ENCODE measurements at regions not wholly inside any gene's neighbourhood (a gene's known extent, or its start where the extent isn't known, plus 50 kb on each side); places are given as distances from the start of the nearest gene placed in this dataset.
"Not testable (repeated sequence)": the region's sequence is repeated elsewhere in the genome, so short reads cannot be mapped to it uniquely, and the experiment has no call there.

DNA sequence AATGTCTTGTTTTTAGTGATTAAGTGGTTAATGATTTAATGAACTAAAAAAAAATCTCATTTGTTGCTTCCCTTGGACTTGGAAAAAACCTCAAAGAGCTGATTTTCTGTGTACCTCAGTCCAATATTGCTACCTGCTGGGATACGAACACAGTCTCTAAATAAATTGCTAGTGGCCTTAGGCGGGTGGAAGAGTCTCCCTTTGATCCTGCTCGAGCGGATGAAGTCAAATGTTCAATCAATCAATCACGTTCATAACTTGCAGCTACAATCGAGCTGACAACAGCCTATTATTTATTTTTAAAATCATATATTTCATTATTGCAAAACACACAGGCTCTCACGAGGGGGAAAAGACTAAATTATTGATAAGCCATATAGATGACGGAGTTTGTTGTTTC lies 57.3 kb upstream of the HABP2 start:
- TF ChIP-seq, protein P1, sequence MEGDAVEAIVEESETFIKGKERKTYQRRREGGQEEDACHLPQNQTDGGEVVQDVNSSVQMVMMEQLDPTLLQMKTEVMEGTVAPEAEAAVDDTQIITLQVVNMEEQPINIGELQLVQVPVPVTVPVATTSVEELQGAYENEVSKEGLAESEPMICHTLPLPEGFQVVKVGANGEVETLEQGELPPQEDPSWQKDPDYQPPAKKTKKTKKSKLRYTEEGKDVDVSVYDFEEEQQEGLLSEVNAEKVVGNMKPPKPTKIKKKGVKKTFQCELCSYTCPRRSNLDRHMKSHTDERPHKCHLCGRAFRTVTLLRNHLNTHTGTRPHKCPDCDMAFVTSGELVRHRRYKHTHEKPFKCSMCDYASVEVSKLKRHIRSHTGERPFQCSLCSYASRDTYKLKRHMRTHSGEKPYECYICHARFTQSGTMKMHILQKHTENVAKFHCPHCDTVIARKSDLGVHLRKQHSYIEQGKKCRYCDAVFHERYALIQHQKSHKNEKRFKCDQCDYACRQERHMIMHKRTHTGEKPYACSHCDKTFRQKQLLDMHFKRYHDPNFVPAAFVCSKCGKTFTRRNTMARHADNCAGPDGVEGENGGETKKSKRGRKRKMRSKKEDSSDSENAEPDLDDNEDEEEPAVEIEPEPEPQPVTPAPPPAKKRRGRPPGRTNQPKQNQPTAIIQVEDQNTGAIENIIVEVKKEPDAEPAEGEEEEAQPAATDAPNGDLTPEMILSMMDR (IDR thresholded peaks at IDR 0.05), result no peak

DNA sequence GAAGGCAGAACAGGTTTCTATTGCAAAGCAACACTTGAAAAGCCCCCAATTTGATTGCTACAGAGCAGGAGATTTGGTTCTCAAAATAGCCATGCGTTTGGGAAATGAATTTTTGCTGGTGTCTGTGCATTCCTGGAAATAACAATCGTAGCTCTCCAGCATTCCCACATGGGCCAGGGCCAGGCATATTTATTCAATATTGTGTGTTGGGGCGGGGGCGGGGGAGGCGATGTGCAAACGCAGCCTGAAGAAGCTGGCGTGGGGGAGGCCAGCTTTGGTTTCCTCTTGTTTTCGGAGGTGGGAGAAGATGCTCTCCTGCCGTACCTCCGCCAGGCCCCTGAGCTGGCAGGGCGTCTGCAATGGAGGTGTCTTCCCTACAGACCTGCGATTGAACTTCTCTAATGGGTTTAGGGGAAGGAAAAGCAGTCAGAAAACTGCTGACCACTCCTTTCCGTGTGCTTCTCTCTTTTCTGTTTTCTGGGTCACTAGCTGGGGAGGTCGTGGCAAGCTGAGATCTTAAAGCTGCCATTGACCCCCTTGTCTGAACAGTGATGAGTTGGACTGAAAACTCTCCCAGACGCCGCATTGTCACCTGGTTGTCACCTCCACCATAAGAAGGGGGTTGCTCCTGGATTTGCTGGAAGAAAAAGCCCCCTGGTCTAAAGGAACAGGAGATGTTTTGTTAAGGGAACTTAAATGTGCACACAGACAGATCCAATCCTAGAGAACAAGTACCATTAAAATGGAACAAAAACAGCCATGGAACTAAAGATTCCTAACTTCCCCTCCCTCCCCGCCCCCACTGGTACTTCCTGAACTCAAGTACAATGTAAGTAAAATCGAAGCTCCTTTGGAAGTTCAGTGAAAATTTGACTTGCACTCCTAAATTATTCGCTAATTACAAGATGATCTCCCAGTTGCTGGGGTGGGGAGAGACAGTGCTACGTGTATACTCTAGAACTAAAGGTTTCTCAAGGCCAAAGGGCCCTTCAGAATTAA lies 56.4 kb upstream of the HABP2 start:
- no peak overlapping the region for H3K4me3 ChIP-seq
- intact Hi-C loops (cut with DNase I), result loop anchor here (5.0 to 10.0 kb wide), 2 partner anchors 34 to 442 kb away; no protein-coding TSS in a partner anchor

More for the DNA sequence above, 57.3 kb upstream of the HABP2 start:
- intact Hi-C loops (cut with DNase I), result loop anchor here (2.0 to 10.0 kb wide), 3 partner anchors 25 to 441 kb away; no protein-coding TSS in a partner anchor
- H3K9me3 ChIP-seq, result no peaks in the 10 kb centered on the region
- DNase-seq (ENCODE audit: low spot score in 2 of 2), result no peak
- no peak overlapping the region for H3K27ac ChIP-seq
- no peak overlapping the region for H3K4me3 ChIP-seq
- H3K27me3 ChIP-seq, result no peaks in the 10 kb centered on the region
- H3K36me3 ChIP-seq, result no peaks in the 10 kb centered on the region
- H3K4me1 ChIP-seq, result peaks cover 4 to 53% of the 10 kb centered on the region in 2 donors

DNA sequence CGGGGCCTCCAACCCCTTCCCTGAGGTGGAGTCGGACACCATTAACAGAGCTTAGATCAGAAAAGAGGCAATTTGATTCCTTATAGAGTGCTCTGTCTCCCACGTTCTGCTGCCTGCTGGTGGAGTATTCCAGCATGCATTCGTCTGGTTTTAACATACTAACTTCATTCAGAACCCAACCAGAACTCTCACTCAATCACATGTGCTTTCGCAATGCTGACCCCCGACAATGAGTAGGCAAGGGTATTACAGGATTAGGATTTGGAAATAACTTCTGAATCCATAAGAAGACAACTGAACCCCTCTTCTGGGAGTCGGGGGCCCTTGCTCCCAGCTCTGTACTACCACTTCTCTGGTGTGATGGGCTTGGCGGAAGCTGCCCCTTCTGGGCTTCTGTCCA lies 55.7 kb upstream of the HABP2 start:
- H3K4me3 ChIP-seq, result no peak overlapping the region
- no peak overlapping the region for H3K27ac ChIP-seq
- TF ChIP-seq, protein P1 (IDR thresholded peaks at IDR 0.05), result no peak
- peaks cover 4 to 48% of the 10 kb centered on the region in 2 donors for H3K4me1 ChIP-seq
- no peaks in the 10 kb centered on the region for H3K27me3 ChIP-seq
- intact Hi-C loops (cut with DNase I), result loop anchor here (5.0 to 10.0 kb wide), 2 partner anchors 35 to 442 kb away; no protein-coding TSS in a partner anchor
- no peak for DNase-seq (ENCODE audit: low spot score in 2 of 2)
- no peaks in the 10 kb centered on the region for H3K9me3 ChIP-seq
- no peaks in the 10 kb centered on the region for H3K36me3 ChIP-seq

More for the DNA sequence above, 56.4 kb upstream of the HABP2 start:
- no peaks in the 10 kb centered on the region for H3K9me3 ChIP-seq
- no peaks in the 10 kb centered on the region for H3K36me3 ChIP-seq
- H3K27me3 ChIP-seq, result no peaks in the 10 kb centered on the region
- no peak overlapping the region for H3K27ac ChIP-seq
- TF ChIP-seq, protein P1 (IDR thresholded peaks at IDR 0.05), result no peak
- no peak for DNase-seq (ENCODE audit: low spot score in 2 of 2)
- H3K4me1 ChIP-seq, result peaks cover 4 to 49% of the 10 kb centered on the region in 2 donors

DNA sequence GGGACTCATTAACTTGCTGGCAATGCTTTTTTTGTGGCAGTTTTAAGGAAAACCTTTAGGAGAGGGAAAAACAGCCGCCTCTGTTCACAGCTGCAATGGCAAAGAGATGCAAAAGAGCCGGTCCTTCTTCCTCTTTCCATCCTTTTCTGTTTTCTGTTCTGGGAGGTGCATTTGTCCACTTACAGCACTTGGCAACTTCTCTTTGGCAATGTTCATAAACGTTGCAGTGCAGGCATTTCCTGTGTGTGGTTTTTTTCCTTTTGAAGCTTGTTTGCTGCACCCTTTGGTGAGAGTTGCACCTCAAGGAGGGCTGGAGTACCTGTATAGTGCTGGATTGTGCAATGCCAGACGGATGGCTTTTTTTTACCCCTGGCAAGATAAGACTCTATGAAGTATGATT lies 53.9 kb upstream of the HABP2 start:
- H3K4me1 ChIP-seq, result peaks cover 0 to 35% of the 10 kb centered on the region in 2 donors
- H3K27ac ChIP-seq, result no peak overlapping the region
- H3K4me3 ChIP-seq, result no peak overlapping the region
- no peaks in the 10 kb centered on the region for H3K36me3 ChIP-seq
- intact Hi-C loops (cut with DNase I), result loop anchor here (5.0 to 10.0 kb wide), 2 partner anchors 37 to 444 kb away; no protein-coding TSS in a partner anchor
- no peaks in the 10 kb centered on the region for H3K9me3 ChIP-seq
- no peak for DNase-seq (ENCODE audit: low spot score in 2 of 2)
- no peaks in the 10 kb centered on the region for H3K27me3 ChIP-seq
- TF ChIP-seq, protein P1 (IDR thresholded peaks at IDR 0.05), result no peak

DNA sequence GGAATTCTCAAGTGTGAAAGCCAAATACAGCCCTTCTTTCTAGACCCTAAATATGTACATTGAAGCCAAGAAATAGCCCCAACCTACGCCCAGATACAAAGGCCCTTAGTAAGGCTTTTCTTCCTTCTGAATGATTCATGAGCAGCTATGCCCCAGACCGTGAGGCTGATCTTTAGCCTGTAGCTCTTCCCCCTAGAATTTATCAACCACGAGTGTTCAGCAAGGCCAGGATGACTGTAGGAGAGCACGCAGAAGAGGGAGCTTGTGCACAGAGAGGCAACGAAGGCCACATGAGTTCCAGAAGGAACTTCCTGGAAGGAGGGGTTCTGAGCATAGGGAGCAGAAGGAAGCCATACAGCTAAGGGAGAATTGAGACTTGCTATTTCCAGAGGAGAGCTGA lies 53.0 kb upstream of the HABP2 start:
- Histone ChIP-seq H3K4me3 (no peak overlapping the region), H3K27ac (no peak overlapping the region), H3K9me3 (no peaks in the 10 kb centered on the region), H3K27me3 (no peaks in the 10 kb centered on the region), H3K36me3 (no peaks in the 10 kb centered on the region), H3K4me1 (peaks cover 0 to 27% of the 10 kb centered on the region in 2 donors)
- intact Hi-C loops (cut with DNase I), result loop anchor here (5.0 to 10.0 kb wide), 2 partner anchors 38 to 445 kb away; no protein-coding TSS in a partner anchor
- no peak for DNase-seq (ENCODE audit: low spot score in 2 of 2)
- TF ChIP-seq, protein P1 (IDR thresholded peaks at IDR 0.05), result no peak

DNA sequence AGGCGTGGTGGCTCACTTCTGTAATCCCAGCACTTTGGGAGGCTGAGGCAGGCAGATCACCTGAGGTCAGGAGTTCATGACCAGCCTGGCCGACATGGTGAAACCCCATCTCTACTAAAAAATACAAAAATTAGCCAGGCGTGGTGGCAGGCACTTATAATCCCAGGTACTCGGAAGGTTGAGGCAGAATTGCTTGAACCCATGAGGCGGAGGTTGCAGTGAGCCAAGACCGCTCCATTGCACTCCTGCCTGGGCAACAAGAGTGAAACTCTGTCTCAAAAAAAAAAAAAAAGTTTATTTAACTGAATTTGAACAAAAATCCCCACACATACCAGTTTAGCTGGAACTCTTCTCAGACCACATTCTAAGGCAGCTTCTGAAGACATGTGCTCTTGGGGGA lies 51.8 kb upstream of the HABP2 start:
- H3K4me3 ChIP-seq; H3K9me3 ChIP-seq; DNase-seq (ENCODE audit: low spot score in 2 of 2); H3K27me3 ChIP-seq; intact Hi-C loops (cut with DNase I); H3K36me3 ChIP-seq; H3K27ac ChIP-seq: not testable (repeated sequence)
- H3K4me1 ChIP-seq, result peaks cover 0 to 16% of the 10 kb centered on the region in 2 donors
